ENCODE measurements at regions not wholly inside any gene's neighbourhood (a gene's known extent, or its start where the extent isn't known, plus 50 kb on each side); places are given as distances from the start of the nearest gene placed in this dataset.

- DNase-seq: no peak
Measured at GRCh38 chr13:40319699-40320579, 346.5 kb downstream of the FOXO1 start.

- no peak for DNase-seq
Measured at GRCh38 chr13:40328091-40328490, 338.4 kb downstream of the FOXO1 start.

GRCh38 chr13:40329781-40330485 is 336.5 kb downstream of the FOXO1 start:
- DNase-seq: no peak

GRCh38 chr13:40330950-40331349 is 335.5 kb downstream of the FOXO1 start:
- no peak for DNase-seq

GRCh38 chr13:40331802-40332201 is 334.6 kb downstream of the FOXO1 start:
- DNase-seq: no peak

- DNase-seq: peak; percentile 60
Measured at GRCh38 chr13:40333226-40333625, 333.2 kb downstream of the FOXO1 start.

- no peak for DNase-seq
Measured at GRCh38 chr13:40334031-40334430, 332.4 kb downstream of the FOXO1 start.

GRCh38 chr13:40334616-40335015 is 331.8 kb downstream of the FOXO1 start:
- no peak for DNase-seq

GRCh38 chr13:40336228-40337221 is 329.9 kb downstream of the FOXO1 start:
- DNase-seq: no peak

- DNase-seq: no peak
Measured at GRCh38 chr13:40337651-40338050, 328.8 kb downstream of the FOXO1 start.

GRCh38 chr13:40338217-40338616 is 328.2 kb downstream of the FOXO1 start:
- no peak for DNase-seq

- peak; percentile 94 for DNase-seq
Measured at GRCh38 chr13:40340368-40341095, 325.9 kb downstream of the FOXO1 start.

- no peak for DNase-seq
Measured at GRCh38 chr13:40341096-40341471, 325.4 kb downstream of the FOXO1 start.

GRCh38 chr13:40341501-40341900 is 324.9 kb downstream of the FOXO1 start:
- peak; percentile 95 for DNase-seq

- DNase-seq: no peak
Measured at GRCh38 chr13:40342461-40342860, 324.0 kb downstream of the FOXO1 start.

- no peak for DNase-seq
Measured at GRCh38 chr13:40342901-40343300, 323.5 kb downstream of the FOXO1 start.

GRCh38 chr13:40343550-40344269 is 322.7 kb downstream of the FOXO1 start:
- DNase-seq: no peak

- DNase-seq: no peak
Measured at GRCh38 chr13:40344270-40345148, 321.9 kb downstream of the FOXO1 start.

GRCh38 chr13:40345149-40345514 is 321.3 kb downstream of the FOXO1 start:
- no peak for DNase-seq

- peak; percentile 55 for DNase-seq
Measured at GRCh38 chr13:40345654-40346372, 320.6 kb downstream of the FOXO1 start.

Data from islet precursor cell (in vitro differentiated cells).